H1 (cell line): ENCODE measurements at regions not wholly inside any gene's neighbourhood (a gene's known extent, or its start where the extent isn't known, plus 50 kb on each side); places are given as distances from the start of the nearest gene placed in this dataset.

Experiments
- CHD7 ChIP-seq: fragments of 300-600 bp; sonication (generic); IDR thresholded peaks from 2 replicates; pipeline ENCODE4 v1.7.1; 2012; ENCODE audit warnings: low read length, moderate library complexity, mild to moderate bottlenecking, inconsistent platforms; ENCODE audit not compliant: insufficient replicate concordance
- TBP ChIP-seq: IDR thresholded peaks from 2 replicates; pipeline ENCODE4 v1.6.1; 2011; ENCODE audit warnings: low read depth, low read length, improper control_type of control experiment
- TCF12 ChIP-seq: IDR thresholded peaks from 2 replicates; pipeline ENCODE4 v1.6.1; 2011; ENCODE audit warnings: low read depth, mild to moderate bottlenecking, low read length

GRCh38 chr6:44535446-44535845 is 147.9 kb downstream of the CDC5L start (continued):
- TF ChIP-seq CHD7 (no peak), TBP (no peak), TCF12 (no peak)
